Astrocyte (in vitro differentiated cells and primary cell): ENCODE measurements at regions not wholly inside any gene's neighbourhood (a gene's known extent, or its start where the extent isn't known, plus 50 kb on each side); places are given as distances from the start of the nearest gene placed in this dataset.
"Not testable (repeated sequence)": the region's sequence is repeated elsewhere in the genome, so short reads cannot be mapped to it uniquely, and the experiment has no call there.

Experiments
- EZH2 ChIP-seq: IDR thresholded peaks from 2 replicates; pipeline ENCODE4 v1.6.1; 2012; ENCODE audit warnings: mild to moderate bottlenecking, low read length, inconsistent platforms; ENCODE audit not compliant: insufficient read depth
- TF ChIP-seq, protein P1 (sequence below): IDR thresholded peaks from 2 replicates; pipeline ENCODE4 v1.5.1; 2011; ENCODE audit warnings: low read depth, mild to moderate bottlenecking, inconsistent platforms, low read length, moderate library complexity; ENCODE audit not compliant: insufficient read depth

- TF ChIP-seq, protein P1, sequence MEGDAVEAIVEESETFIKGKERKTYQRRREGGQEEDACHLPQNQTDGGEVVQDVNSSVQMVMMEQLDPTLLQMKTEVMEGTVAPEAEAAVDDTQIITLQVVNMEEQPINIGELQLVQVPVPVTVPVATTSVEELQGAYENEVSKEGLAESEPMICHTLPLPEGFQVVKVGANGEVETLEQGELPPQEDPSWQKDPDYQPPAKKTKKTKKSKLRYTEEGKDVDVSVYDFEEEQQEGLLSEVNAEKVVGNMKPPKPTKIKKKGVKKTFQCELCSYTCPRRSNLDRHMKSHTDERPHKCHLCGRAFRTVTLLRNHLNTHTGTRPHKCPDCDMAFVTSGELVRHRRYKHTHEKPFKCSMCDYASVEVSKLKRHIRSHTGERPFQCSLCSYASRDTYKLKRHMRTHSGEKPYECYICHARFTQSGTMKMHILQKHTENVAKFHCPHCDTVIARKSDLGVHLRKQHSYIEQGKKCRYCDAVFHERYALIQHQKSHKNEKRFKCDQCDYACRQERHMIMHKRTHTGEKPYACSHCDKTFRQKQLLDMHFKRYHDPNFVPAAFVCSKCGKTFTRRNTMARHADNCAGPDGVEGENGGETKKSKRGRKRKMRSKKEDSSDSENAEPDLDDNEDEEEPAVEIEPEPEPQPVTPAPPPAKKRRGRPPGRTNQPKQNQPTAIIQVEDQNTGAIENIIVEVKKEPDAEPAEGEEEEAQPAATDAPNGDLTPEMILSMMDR, result not testable (repeated sequence)
- not testable (repeated sequence) for TF ChIP-seq EZH2
These were observed 185.2 kb upstream of the FOXK1 start for GRCh38 chr7:4496911-4497310.
